CD8-positive, alpha-beta memory T cell (primary cell): ENCODE measurements at regions not wholly inside any gene's neighbourhood (a gene's known extent, or its start where the extent isn't known, plus 50 kb on each side); places are given as distances from the start of the nearest gene placed in this dataset.

Experiments used
- CTCF ChIA-PET: fragments of 350-600 bp; sonication (Branson Sonifier 250); formaldehyde crosslinking; loops from one replicate; lab custom pipeline; 2021; ENCODE audit warnings: antibody characterized with exemption; lab: Charles Lee
- POLR2A ChIA-PET: fragments of 350-600 bp; sonication (Branson Sonifier 250); formaldehyde crosslinking; loops from one replicate; lab custom pipeline; 2021; ENCODE audit warnings: antibody characterized with exemption; lab: Charles Lee
- DNase-seq, 5 donors: peaks; one replicate each; pipeline versions ENCODE4 v3.0.0 to v3.0.0-alpha.2; 2020 to 2022; ENCODE audit warnings: mixed read lengths in 1 of 5
- H3K27ac ChIP-seq: one replicate; pipeline ENCODE4 v1.7.0; 2013; ENCODE audit warnings: low read depth, mild to moderate bottlenecking, low read length, moderate library complexity
- H3K27me3 ChIP-seq: 2 replicates; pipeline ENCODE4 v1.7.0; 2013; ENCODE audit warnings: low read length, mild to moderate bottlenecking; ENCODE audit not compliant: insufficient read depth, poor library complexity, severe bottlenecking
- H3K36me3 ChIP-seq: 2 replicates; pipeline ENCODE4 v1.7.0; 2013; ENCODE audit warnings: mild to moderate bottlenecking, low read length, moderate library complexity; ENCODE audit not compliant: insufficient read depth
- H3K4me1 ChIP-seq: 2 replicates; pipeline ENCODE4 v1.7.0; 2013; ENCODE audit warnings: mild to moderate bottlenecking, low read length, moderate library complexity; ENCODE audit not compliant: insufficient read depth
- H3K4me3 ChIP-seq: 2 replicates; pipeline ENCODE4 v1.7.0; 2013; ENCODE audit warnings: mild to moderate bottlenecking, low read length
- H3K9me3 ChIP-seq: 2 replicates; pipeline ENCODE4 v1.7.0; 2013; ENCODE audit warnings: mild to moderate bottlenecking, low read length
- H3K27ac Mint-ChIP-seq, 8 donors: one replicate each; pipeline ENCODE4 v1.8.0; 2020 to 2021; ENCODE audit warnings: mixed read lengths in 8 of 8, mild to moderate bottlenecking in 6 of 8, inconsistent platforms in 3 of 8, moderate library complexity in 3 of 8
- H3K27me3 Mint-ChIP-seq, 2 donors: one replicate each; pipeline ENCODE4 v1.8.0; 2020 to 2021; ENCODE audit warnings: mixed read lengths in 2 of 2, mild to moderate bottlenecking in 1 of 2, moderate library complexity in 1 of 2
- H3K36me3 Mint-ChIP-seq, 3 donors: one replicate each; pipeline ENCODE4 v1.8.0; 2020 to 2021; ENCODE audit warnings: mixed read lengths in 3 of 3, inconsistent platforms in 1 of 3, mild to moderate bottlenecking in 1 of 3
- H3K4me1 Mint-ChIP-seq, 3 donors: one replicate each; pipeline ENCODE4 v1.8.0; 2020 to 2021; ENCODE audit warnings: mixed read lengths in 3 of 3, inconsistent platforms in 1 of 3, mild to moderate bottlenecking in 1 of 3
- H3K4me3 Mint-ChIP-seq, 7 donors: one replicate each; pipeline ENCODE4 v1.8.0; 2020 to 2021; ENCODE audit warnings: mixed read lengths in 7 of 7, mild to moderate bottlenecking in 6 of 7, moderate library complexity in 4 of 7, inconsistent platforms in 2 of 7
- H3K9me3 Mint-ChIP-seq, 5 donors: one replicate each; pipeline ENCODE4 v1.8.0; 2020 to 2022; ENCODE audit warnings: mixed read lengths in 5 of 5, mild to moderate bottlenecking in 3 of 5, moderate library complexity in 2 of 5, inconsistent platforms in 1 of 5

DNA sequence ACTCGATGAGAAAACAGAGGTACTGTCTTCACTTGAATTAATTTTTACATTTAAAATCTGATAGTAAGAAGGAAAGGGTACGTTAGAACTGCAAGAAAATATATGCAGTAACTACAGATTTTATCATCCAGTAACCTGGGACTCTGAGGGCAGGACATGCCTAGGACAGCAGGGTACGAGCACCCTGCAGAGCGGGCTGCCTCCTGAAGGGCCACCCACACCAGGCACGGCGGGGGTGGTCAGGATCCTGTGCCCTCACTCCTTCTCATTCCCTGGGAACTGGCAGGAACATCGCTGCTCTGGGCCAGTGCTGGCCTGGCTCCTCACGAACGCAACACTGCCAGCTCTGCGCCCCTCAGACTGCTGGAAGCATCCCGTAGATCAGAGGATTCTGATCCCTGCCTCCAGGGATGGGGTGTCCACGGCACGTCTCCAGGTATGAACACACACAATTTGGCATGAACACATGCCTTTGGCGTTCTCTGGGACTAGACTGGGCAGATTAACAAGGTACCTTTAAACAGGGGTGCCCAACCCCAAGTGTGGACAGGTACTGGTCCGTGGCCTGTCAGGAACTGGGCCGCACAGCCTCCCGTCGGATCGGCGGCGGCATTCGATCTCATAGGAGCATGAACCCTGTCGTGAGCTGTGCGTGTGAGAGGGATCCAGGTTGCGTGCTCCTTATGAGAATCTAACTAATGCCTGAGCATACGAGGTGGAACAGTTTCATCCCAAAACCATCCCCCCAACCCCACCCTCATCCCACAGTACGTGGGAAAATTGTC is 99.3 kb upstream of the FAM20C start:
- Histone ChIP-seq H3K36me3 (no peaks in the 10 kb centered on the region), H3K27me3 (no peaks in the 10 kb centered on the region), H3K9me3 (no peaks in the 10 kb centered on the region), H3K27ac (no peak overlapping the region), H3K4me1 (no peaks in the 10 kb centered on the region), H3K4me3 (no peak overlapping the region)
- peak overlapping the region in 1 of 8 donors; percentile 24 for H3K27ac Mint-ChIP-seq
- H3K27me3 Mint-ChIP-seq: peaks cover 0 to 24% of the 10 kb centered on the region in 2 donors
- no peak for DNase-seq
- ChIA-PET CTCF (no interaction called here), POLR2A (no interaction called here)
- peaks cover 0 to 4% (median 3%) of the 10 kb centered on the region in 3 donors for H3K4me1 Mint-ChIP-seq
- H3K36me3 Mint-ChIP-seq: no peaks in the 10 kb centered on the region
- H3K4me3 Mint-ChIP-seq: no peak overlapping the region
- H3K9me3 Mint-ChIP-seq: peaks cover under 1 to 10% (median 5%) of the 10 kb centered on the region in 5 donors

DNA sequence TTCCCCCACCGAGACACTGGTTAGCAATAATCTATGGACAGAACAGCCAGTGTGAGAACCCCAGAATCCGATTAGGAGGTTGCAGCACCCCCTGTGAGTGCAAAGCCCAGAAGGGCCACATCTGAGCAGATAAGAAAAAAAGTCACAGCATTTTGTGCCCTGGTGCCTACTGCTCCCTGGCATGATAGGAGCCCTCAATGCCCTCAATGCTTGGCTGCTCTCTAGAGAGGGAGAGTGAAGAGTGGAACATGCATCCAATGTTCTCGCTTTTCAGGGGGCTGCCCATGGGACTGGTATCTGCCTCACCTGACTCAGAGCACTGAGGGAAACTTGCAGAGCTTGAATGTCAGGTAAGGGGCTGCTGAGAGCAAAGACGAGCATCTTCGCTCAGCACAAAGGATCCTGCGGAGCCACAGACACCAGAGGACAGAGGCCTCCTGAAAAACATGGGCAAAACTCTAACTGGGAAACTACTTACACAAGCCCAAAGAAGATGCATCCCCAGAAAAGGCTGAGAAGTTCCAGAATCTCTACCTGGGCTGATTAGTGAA is 98.0 kb upstream of the FAM20C start:
- POLR2A ChIA-PET: no interaction called here
- H3K9me3 Mint-ChIP-seq: peaks cover 3 to 16% (median 12%) of the 10 kb centered on the region in 5 donors

DNA sequence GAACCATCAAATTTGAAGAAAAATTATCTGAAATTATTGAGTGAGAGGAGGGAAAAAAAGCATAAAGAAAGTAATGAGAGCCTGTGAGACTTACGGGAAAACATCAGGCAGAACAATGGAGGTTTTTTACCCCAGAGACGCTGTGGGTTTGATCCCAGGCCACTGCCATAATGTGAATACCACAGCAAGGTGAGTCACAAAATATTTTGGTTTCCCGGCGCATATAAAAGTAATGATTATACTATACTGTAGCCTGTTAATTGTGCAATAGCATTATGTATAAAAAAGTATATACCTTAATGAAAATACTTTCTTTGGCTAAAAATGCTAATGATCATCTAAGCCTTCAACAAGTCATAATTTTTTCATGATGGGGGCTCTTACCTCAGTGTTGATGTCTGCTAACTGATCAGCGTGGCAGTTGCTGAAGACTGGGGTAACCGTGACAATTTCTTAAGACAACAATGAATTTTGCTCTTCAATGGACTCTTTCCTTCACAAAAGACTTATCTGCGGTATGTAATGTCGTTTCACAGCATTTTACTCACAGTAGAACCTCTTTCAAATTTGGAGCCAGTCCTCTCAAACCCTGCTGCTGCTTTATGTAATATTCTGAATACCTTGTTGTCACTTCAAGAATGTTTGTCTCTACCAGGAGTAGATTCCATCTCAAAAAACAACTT is 97.0 kb upstream of the FAM20C start:
- H3K36me3 Mint-ChIP-seq: no peaks in the 10 kb centered on the region
- CTCF ChIA-PET: no interaction called here
- peaks cover 2 to 28% of the 10 kb centered on the region in 2 donors for H3K27me3 Mint-ChIP-seq
- Histone ChIP-seq H3K36me3 (no peaks in the 10 kb centered on the region), H3K9me3 (no peaks in the 10 kb centered on the region), H3K27ac (no peak overlapping the region), H3K4me3 (no peak overlapping the region), H3K27me3 (no peaks in the 10 kb centered on the region), H3K4me1 (no peaks in the 10 kb centered on the region)
- peaks cover 3 to 17% (median 12%) of the 10 kb centered on the region in 5 donors for H3K9me3 Mint-ChIP-seq
- H3K4me3 Mint-ChIP-seq: no peak overlapping the region
- H3K4me1 Mint-ChIP-seq: peaks cover 0 to 4% (median 3%) of the 10 kb centered on the region in 3 donors
- H3K27ac Mint-ChIP-seq: no peak overlapping the region
- POLR2A ChIA-PET: no interaction called here
- no peak for DNase-seq

More for the DNA sequence above, 98.0 kb upstream of the FAM20C start:
- H3K9me3 ChIP-seq: no peaks in the 10 kb centered on the region
- Mint-ChIP-seq H3K4me1 (peaks cover 0 to 4% (median 3%) of the 10 kb centered on the region in 3 donors), H3K27me3 (peaks cover 0 to 28% of the 10 kb centered on the region in 2 donors), H3K36me3 (no peaks in the 10 kb centered on the region), H3K4me3 (no peak overlapping the region), H3K27ac (no peak overlapping the region)
- H3K4me1 ChIP-seq: no peaks in the 10 kb centered on the region
- DNase-seq: no peak
- no peaks in the 10 kb centered on the region for H3K36me3 ChIP-seq
- H3K27ac ChIP-seq: no peak overlapping the region
- H3K4me3 ChIP-seq: no peak overlapping the region
- no peaks in the 10 kb centered on the region for H3K27me3 ChIP-seq
- CTCF ChIA-PET: no interaction called here

DNA sequence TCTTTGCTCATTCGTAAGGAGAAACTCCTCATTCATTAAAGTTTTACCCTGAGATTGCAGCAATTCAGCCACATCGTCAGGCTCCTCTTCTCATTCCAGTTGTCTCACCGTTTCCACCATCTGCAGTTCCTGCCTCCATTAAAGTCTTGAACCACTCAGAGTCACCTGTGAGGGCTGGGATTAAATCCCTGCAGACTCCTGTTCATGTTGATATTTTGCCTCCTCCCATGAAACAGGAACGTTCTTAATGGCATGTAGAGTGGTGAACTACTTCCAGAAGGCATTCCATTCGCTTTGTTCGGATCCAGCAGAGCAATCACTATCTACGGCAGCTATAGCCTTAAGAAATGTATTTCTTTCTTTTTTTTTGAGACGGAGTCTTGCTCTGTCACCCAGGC is 96.5 kb upstream of the FAM20C start:
- Mint-ChIP-seq H3K27me3 (peaks cover 2 to 28% of the 10 kb centered on the region in 2 donors), H3K9me3 (peaks cover 3 to 17% (median 12%) of the 10 kb centered on the region in 5 donors), H3K27ac (no peak overlapping the region), H3K4me1 (no peaks in the 10 kb centered on the region), H3K36me3 (no peaks in the 10 kb centered on the region), H3K4me3 (no peak overlapping the region)
- no peak overlapping the region for H3K4me3 ChIP-seq
- no peak for DNase-seq
- ChIA-PET POLR2A (no interaction called here), CTCF (no interaction called here)
- H3K36me3 ChIP-seq: no peaks in the 10 kb centered on the region
- H3K27me3 ChIP-seq: no peaks in the 10 kb centered on the region
- no peaks in the 10 kb centered on the region for H3K4me1 ChIP-seq
- H3K27ac ChIP-seq: no peak overlapping the region
- H3K9me3 ChIP-seq: no peaks in the 10 kb centered on the region

DNA sequence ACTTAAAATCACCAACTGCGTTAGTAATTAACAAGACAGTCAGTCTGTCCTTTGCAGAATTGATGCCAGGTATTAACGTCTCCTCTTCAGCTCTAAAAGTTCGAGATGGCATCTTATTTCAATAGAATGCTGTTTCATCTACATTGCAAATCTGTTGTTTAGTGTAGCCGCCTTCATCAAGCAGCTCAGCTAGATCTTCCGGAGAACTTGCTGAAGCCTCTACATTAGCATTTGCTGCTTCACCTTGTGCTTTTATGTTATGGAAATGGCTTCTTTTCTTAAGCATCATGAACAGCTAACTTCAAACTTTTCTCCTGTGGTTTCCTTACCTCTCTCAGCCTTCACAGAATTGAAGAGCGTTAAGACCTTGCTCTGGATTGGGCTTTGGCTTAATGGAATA is 95.5 kb upstream of the FAM20C start:
- POLR2A ChIA-PET: no interaction called here
- no peak overlapping the region for H3K27ac Mint-ChIP-seq
- Histone ChIP-seq H3K9me3 (no peaks in the 10 kb centered on the region), H3K36me3 (no peaks in the 10 kb centered on the region), H3K4me1 (no peaks in the 10 kb centered on the region), H3K4me3 (no peak overlapping the region), H3K27ac (no peak overlapping the region), H3K27me3 (no peaks in the 10 kb centered on the region)
- peaks cover 3 to 17% (median 12%) of the 10 kb centered on the region in 5 donors for H3K9me3 Mint-ChIP-seq
- no peak for DNase-seq
- CTCF ChIA-PET: no interaction called here
- no peak overlapping the region for H3K4me3 Mint-ChIP-seq
- H3K27me3 Mint-ChIP-seq: peaks cover 2 to 28% of the 10 kb centered on the region in 2 donors
- H3K36me3 Mint-ChIP-seq: no peaks in the 10 kb centered on the region
- H3K4me1 Mint-ChIP-seq: peaks cover under 1 to 2% (median 1%) of the 10 kb centered on the region in 3 donors

DNA sequence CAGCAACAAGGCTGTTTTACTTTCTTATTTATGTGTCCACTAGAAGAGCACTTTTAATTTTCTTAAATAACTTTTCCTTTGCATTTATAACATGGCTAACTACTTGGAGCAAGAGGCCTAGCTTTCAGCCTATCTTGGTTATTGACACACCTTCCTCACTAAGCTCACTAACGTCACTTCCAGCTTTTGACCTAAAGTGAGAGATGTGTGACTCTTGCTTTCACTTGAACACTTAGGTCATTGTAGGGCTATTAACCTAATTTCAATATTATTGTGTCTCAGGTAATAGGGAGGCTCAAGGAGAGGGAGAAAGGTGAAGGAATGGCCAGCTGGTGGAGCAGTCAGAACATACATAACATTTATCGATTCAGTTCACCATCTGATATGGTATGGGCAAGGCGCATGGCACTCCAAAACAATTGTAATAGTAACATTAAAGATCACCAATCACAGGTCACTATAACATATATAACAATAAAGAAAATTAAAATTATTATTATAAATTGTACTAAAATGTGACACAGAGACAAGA is 95.0 kb upstream of the FAM20C start:
- DNase-seq: no peak

DNA sequence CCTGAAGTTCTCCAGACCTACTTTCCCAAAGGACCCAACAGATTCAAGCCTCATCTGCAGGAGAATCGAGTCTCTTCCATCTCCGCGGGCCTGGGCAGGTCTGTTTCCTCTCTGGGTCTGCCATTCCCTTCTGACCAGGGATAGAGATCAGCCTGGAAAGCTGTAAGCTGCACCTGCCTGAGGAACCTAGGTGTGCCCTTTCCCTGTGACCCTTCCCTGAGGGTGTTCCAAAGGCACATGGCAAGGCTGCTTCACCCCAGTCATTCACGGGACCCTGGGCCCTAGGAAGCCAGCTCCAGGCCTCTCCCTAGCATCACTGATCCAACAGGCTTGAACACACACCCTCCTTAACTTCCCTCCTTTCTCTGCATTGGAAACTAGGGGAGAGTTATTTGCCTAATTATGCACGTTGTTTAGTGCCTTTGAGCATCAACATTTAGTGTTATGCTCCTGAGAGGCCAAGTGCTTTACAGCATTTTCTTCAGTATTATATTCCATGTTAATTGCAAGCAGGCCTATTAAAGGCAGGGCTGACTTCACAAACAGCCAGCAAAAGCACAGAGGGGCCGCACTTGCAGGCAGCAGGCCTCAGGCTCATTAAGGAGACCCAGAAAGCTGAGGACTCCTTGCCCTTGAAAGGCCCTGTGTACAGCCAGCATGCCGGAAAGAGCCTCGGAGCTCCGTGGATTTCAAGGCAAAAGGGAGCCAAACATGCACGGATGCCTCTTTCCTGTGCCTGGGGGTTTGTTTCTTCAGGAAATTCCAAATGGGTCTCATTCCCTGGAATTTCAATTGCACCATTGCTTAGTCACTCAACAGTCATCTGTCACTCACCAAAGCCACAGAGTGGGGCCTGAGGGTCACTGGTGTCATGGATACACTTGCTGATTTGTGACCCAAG is 91.0 kb upstream of the FAM20C start:
- H3K36me3 ChIP-seq: no peaks in the 10 kb centered on the region
- Mint-ChIP-seq H3K27me3 (peaks cover 11 to 15% of the 10 kb centered on the region in 2 donors), H3K27ac (peak overlapping the region in 5 of 8 donors; percentile 60 to 93 (median 80)), H3K4me3 (peak overlapping the region in 2 of 7 donors; percentile 23 to 39), H3K9me3 (peaks cover 10 to 30% (median 12%) of the 10 kb centered on the region in 5 donors), H3K4me1 (peaks cover 17 to 21% (median 18%) of the 10 kb centered on the region in 3 donors), H3K36me3 (no peaks in the 10 kb centered on the region)
- ChIA-PET POLR2A (no interaction called here), CTCF (no interaction called here)
- no peaks in the 10 kb centered on the region for H3K4me1 ChIP-seq
- no peaks in the 10 kb centered on the region for H3K27me3 ChIP-seq
- H3K4me3 ChIP-seq: no peak overlapping the region
- DNase-seq: no peak
- no peak overlapping the region for H3K27ac ChIP-seq
- no peaks in the 10 kb centered on the region for H3K9me3 ChIP-seq

More for the DNA sequence above, 95.0 kb upstream of the FAM20C start:
- Mint-ChIP-seq H3K4me3 (no peak overlapping the region), H3K36me3 (no peaks in the 10 kb centered on the region), H3K27ac (no peak overlapping the region), H3K9me3 (peaks cover 3 to 19% (median 14%) of the 10 kb centered on the region in 5 donors), H3K27me3 (peaks cover 2 to 28% of the 10 kb centered on the region in 2 donors), H3K4me1 (peaks cover 4 to 7% (median 5%) of the 10 kb centered on the region in 3 donors)
- ChIA-PET CTCF (no interaction called here), POLR2A (no interaction called here)
- H3K36me3 ChIP-seq: no peaks in the 10 kb centered on the region
- no peak overlapping the region for H3K4me3 ChIP-seq
- no peak overlapping the region for H3K27ac ChIP-seq
- no peaks in the 10 kb centered on the region for H3K9me3 ChIP-seq
- H3K27me3 ChIP-seq: no peaks in the 10 kb centered on the region
- H3K4me1 ChIP-seq: no peaks in the 10 kb centered on the region
